ENCODE measurements at regions not wholly inside any gene's neighbourhood (a gene's known extent, or its start where the extent isn't known, plus 50 kb on each side); places are given as distances from the start of the nearest gene placed in this dataset.

DNA sequence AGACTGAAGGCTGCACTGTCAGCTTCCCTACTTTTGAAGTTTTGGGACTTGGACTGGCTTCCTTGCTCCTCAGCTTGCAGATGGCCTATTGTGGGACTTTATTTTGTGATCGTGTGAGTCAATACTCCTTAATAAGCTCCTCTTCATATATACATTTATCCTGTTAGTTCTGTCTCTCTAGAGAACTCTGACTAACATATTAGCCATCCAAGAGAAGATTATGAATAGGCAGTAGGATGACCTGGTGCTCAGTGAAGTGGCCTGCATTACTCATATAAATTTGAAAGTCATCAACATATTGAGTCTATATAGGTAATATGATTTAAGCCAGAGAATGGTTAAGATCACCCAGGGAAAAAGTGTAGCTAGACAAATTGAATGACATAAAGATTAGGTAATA is 136.3 kb upstream of the UFM1 start:
- Histone ChIP-seq H3K9me3 (no peaks in the 10 kb centered on the region), H3K36me3 (no peaks in the 10 kb centered on the region), H3K27me3 (replicated peaks; ENCODE audit: insufficient read depth) (no peaks in the 10 kb centered on the region), H3K4me3 (no peak overlapping the region), H3K4me1 (replicated peaks) (no peaks in the 10 kb centered on the region), H3K27ac (no peak overlapping the region)
- no peak for TF ChIP-seq POLR2A (IDR thresholded peaks at IDR 0.05)
- TF ChIP-seq, protein P1, sequence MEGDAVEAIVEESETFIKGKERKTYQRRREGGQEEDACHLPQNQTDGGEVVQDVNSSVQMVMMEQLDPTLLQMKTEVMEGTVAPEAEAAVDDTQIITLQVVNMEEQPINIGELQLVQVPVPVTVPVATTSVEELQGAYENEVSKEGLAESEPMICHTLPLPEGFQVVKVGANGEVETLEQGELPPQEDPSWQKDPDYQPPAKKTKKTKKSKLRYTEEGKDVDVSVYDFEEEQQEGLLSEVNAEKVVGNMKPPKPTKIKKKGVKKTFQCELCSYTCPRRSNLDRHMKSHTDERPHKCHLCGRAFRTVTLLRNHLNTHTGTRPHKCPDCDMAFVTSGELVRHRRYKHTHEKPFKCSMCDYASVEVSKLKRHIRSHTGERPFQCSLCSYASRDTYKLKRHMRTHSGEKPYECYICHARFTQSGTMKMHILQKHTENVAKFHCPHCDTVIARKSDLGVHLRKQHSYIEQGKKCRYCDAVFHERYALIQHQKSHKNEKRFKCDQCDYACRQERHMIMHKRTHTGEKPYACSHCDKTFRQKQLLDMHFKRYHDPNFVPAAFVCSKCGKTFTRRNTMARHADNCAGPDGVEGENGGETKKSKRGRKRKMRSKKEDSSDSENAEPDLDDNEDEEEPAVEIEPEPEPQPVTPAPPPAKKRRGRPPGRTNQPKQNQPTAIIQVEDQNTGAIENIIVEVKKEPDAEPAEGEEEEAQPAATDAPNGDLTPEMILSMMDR (IDR thresholded peaks at IDR 0.05) = no peak
- TF ChIP-seq POLR2AphosphoS5 (IDR thresholded peaks at IDR 0.05) = no peak
- intact Hi-C loops (cut with DNase I) = no loop called here
- WGBS = 95% methylated on average over 1 of the region's 1 CpG
- DNase-seq (ENCODE audit: low spot score) = no peak

DNA sequence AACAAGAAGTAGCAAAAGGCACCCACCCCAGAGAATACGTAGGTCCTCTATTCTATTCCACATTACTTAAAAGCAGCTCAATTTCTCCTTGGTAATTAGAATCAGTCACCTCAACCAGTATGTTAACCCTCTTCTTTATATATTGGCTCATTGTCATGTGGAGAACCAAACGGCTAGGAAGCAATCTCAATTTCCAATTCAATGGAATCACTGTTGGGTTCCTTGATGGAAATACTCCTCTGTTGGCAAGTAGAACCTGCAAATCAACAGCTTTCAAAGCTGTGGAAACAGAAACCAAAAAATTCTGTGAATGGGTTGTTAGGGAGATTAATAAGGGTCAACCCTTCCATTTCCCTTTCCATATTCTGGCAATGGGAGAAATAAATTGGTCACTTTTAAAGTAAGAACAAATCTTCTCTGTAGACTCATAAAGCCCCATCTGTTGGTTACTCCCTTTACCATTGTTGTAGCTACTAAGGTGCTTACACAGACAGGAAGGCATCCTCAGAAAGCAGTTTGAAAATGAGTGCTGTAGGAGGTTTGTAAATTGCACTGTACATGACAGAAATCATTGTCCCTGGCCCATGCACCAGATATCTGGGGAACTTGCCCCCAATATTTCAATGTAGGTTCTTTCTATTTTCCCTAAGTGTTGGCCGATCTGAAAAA is 138.6 kb upstream of the UFM1 start:
- Histone ChIP-seq H3K27me3 (replicated peaks; ENCODE audit: insufficient read depth) (no peaks in the 10 kb centered on the region), H3K36me3 (no peaks in the 10 kb centered on the region), H3K9me3 (no peaks in the 10 kb centered on the region), H3K27ac (no peak overlapping the region), H3K4me1 (replicated peaks) (no peaks in the 10 kb centered on the region), H3K4me3 (no peak overlapping the region)
- TF ChIP-seq POLR2AphosphoS5 (IDR thresholded peaks at IDR 0.05) (no peak), POLR2A (IDR thresholded peaks at IDR 0.05) (no peak)
- TF ChIP-seq, protein P1 (IDR thresholded peaks at IDR 0.05) = no peak
- 64% methylated on average over 3 of the region's 3 CpGs for WGBS
- no peak for DNase-seq (ENCODE audit: low spot score)
- intact Hi-C loops (cut with DNase I) = no loop called here

DNA sequence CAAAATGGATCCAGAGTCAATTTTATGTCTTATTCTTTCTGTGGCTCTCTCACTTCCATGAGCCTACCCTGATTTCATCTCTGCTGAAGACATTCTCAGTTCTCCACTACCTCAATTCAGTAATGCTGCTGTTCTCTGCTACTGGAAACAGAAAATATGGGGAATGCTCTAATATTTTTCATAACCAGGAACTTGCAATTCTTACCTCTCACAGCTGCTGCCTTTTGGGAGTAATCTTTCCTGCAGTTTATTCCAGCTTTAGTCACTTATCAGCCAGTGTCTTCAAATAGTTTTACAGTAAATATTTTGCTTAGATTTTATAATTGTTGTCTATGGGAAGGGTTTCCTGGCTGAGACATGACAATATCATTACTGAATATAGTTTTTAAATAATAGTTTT is 145.1 kb upstream of the UFM1 start:
- Histone ChIP-seq H3K4me1 (replicated peaks) (no peaks in the 10 kb centered on the region), H3K27ac (no peak overlapping the region), H3K4me3 (no peak overlapping the region), H3K27me3 (replicated peaks; ENCODE audit: insufficient read depth) (no peaks in the 10 kb centered on the region), H3K36me3 (no peaks in the 10 kb centered on the region), H3K9me3 (no peaks in the 10 kb centered on the region)
- TF ChIP-seq, protein P1 (IDR thresholded peaks at IDR 0.05) = no peak
- TF ChIP-seq POLR2AphosphoS5 (IDR thresholded peaks at IDR 0.05) = no peak
- no peak for TF ChIP-seq POLR2A (IDR thresholded peaks at IDR 0.05)
- intact Hi-C loops (cut with DNase I) = no loop called here
- no peak for DNase-seq (ENCODE audit: low spot score)

DNA sequence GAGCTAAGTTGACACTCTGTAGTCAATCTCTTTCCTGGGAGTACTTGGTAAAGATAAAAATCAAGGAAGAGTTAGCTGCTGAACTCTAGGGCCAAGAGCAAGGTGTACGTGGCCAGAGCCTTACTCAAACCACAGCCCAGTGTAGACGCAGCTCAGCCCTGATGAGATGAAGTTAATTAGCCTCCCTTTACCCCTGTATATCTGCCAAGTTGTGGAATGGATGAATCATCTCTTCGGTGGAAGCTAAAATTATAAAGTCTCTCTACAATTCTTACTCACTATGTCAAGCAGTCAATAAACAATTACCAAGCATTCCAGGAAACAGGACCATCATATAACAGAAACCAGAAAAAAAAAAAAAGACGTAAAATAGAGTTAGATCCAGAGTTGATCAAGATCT is 146.9 kb upstream of the UFM1 start:
- Histone ChIP-seq H3K27me3 (replicated peaks; ENCODE audit: insufficient read depth) (no peaks in the 10 kb centered on the region), H3K4me3 (no peak overlapping the region), H3K27ac (no peak overlapping the region), H3K36me3 (no peaks in the 10 kb centered on the region), H3K9me3 (no peaks in the 10 kb centered on the region), H3K4me1 (replicated peaks) (no peaks in the 10 kb centered on the region)
- WGBS = 72% methylated on average over 4 of the region's 4 CpGs
- TF ChIP-seq, protein P1 (IDR thresholded peaks at IDR 0.05) = no peak
- no peak for TF ChIP-seq POLR2AphosphoS5 (IDR thresholded peaks at IDR 0.05)
- no peak for TF ChIP-seq POLR2A (IDR thresholded peaks at IDR 0.05)
- DNase-seq (ENCODE audit: low spot score) = no peak
- intact Hi-C loops (cut with DNase I) = no loop called here

DNA sequence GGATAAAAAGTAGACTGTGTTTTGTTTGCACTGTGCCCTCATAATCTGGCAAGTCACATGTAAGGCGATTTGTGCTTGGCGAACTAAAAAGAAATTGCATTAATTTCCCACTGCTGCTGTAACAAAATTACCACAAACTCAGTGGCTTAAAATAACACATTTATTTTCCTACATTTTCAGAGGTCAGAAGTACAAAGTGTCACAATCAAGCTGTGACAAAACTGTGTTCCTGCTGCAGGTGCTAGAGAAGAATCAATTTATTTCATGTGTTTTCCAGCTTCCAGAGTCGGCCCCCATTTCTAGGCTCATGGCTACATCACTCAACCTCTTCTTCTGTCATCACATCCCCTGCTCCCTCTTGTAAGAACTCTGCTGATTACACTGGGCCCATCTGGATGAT is 158.6 kb upstream of the UFM1 start:
- no peak overlapping the region for H3K27ac ChIP-seq
- no peaks in the 10 kb centered on the region for H3K36me3 ChIP-seq
- DNase-seq (ENCODE audit: low spot score) = no peak
- no peaks in the 10 kb centered on the region for H3K9me3 ChIP-seq
- no peak overlapping the region for H3K4me3 ChIP-seq
- no peaks in the 10 kb centered on the region for H3K27me3 ChIP-seq (replicated peaks; ENCODE audit: insufficient read depth)
- 73% methylated on average over 3 of the region's 3 CpGs for WGBS
- intact Hi-C loops (cut with DNase I) = no loop called here
- TF ChIP-seq POLR2AphosphoS5 (IDR thresholded peaks at IDR 0.05) (no peak), POLR2A (IDR thresholded peaks at IDR 0.05) (no peak)
- TF ChIP-seq, protein P1 (IDR thresholded peaks at IDR 0.05) = no peak
- no peaks in the 10 kb centered on the region for H3K4me1 ChIP-seq (replicated peaks)
